Esophagus squamous epithelium (tissue), 4 donors: ENCODE measurements at regions not wholly inside any gene's neighbourhood (a gene's known extent, or its start where the extent isn't known, plus 50 kb on each side); places are given as distances from the start of the nearest gene placed in this dataset.

Experiments used
- POLR2A ChIP-seq, 4 donors: fragments of 450-650 bp; IDR thresholded peaks; one replicate each; pipeline ENCODE4 v1.6.1; 2017; ENCODE audit warnings: antibody characterized with exemption in 4 of 4, mild to moderate bottlenecking in 4 of 4, moderate library complexity in 3 of 4
- TF ChIP-seq, protein P1 (sequence below), 6 experiments: fragments of 450-650 bp in 4 of 6; fragments of 200-600 bp in 2 of 6; sonication (generic) in 2 of 6; IDR thresholded peaks; one replicate each; pipeline ENCODE4 v1.5.1; 2016 to 2019; ENCODE audit warnings: antibody characterized with exemption in 6 of 6, mild to moderate bottlenecking in 4 of 6, moderate library complexity in 4 of 6

DNA sequence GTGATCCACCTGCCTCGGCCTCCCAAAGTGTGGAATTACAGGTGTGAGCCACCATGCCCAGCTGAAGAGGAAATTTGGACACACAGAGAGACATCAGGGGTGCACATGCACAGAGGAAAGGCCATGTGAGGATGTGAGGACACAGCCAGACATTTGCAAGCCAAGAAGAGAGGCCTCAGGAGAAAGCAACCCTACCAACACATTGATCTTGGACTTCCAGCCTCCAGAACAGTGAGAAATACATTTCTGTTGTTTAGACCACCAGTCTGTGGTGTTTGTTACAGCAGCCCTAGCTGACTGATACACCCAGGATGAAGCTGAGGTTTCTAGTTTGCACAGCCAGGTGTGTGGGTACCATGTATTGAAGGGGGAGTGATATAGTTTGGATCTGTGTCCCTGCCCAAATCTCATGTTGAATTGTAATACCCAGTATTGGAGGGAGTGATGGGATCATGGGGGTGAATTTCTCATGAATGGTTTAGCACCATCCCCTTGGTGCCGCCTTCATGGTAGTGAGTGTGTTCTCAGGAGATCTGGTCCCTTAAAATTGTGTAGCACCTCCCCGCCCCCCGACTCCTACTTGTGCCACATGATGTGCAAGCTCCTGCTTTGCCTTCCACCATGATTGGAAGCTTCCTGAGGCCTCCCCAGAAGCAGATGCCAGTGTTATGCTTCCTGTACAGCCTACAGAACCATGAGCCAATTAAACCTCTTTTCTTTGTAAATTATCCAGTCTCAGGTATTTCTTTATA lies 64.7 kb upstream of the DUSP5 start:
- TF ChIP-seq, protein P1, sequence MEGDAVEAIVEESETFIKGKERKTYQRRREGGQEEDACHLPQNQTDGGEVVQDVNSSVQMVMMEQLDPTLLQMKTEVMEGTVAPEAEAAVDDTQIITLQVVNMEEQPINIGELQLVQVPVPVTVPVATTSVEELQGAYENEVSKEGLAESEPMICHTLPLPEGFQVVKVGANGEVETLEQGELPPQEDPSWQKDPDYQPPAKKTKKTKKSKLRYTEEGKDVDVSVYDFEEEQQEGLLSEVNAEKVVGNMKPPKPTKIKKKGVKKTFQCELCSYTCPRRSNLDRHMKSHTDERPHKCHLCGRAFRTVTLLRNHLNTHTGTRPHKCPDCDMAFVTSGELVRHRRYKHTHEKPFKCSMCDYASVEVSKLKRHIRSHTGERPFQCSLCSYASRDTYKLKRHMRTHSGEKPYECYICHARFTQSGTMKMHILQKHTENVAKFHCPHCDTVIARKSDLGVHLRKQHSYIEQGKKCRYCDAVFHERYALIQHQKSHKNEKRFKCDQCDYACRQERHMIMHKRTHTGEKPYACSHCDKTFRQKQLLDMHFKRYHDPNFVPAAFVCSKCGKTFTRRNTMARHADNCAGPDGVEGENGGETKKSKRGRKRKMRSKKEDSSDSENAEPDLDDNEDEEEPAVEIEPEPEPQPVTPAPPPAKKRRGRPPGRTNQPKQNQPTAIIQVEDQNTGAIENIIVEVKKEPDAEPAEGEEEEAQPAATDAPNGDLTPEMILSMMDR (IDR thresholded peaks at IDR 0.05) = no peak
- no peak for TF ChIP-seq POLR2A (IDR thresholded peaks at IDR 0.05)
